ENCODE measurements at regions not wholly inside any gene's neighbourhood (a gene's known extent, or its start where the extent isn't known, plus 50 kb on each side); places are given as distances from the start of the nearest gene placed in this dataset.

DNA sequence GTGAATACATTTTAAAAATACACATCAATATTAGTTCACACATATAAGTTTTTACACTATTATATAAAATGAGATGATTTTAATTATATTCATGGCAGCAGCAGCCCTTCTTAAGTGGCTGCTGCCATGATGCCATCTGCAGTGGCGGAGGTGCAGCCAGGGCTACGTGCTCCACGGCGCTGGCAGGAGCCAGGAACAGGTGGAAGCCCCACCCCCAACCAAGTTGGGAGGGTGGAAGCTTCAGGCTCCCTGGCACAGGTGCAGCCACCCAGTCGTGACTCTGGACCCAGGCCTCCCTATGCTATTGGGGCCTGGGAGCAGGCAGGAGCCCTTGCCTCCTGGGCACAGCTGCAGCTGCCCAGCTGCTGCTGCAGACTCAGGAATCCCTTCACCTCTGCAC, 646.9 kb upstream of the PCDH9 start:
- Mint-ChIP-seq H3K36me3 (no peaks in the 10 kb centered on the region), H3K4me3 (no peak overlapping the region), H3K27ac (no peak overlapping the region), H3K9me3 (peaks cover 0 to 21% (median 8%) of the 10 kb centered on the region in 9 donors), H3K27me3 (no peaks in the 10 kb centered on the region), H3K4me1 (no peaks in the 10 kb centered on the region)
- no peak for ATAC-seq
- POLR2A ChIA-PET: no interaction called here
- no peak for DNase-seq

- Mint-ChIP-seq H3K4me1 (no peaks in the 10 kb centered on the region), H3K27me3 (no peaks in the 10 kb centered on the region), H3K9me3 (peaks cover 0 to 24% (median 6%) of the 10 kb centered on the region in 9 donors), H3K36me3 (no peaks in the 10 kb centered on the region), H3K4me3 (no peak overlapping the region), H3K27ac (no peak overlapping the region)
- DNase-seq (no peak), ATAC-seq (no peak)
- POLR2A ChIA-PET: no interaction called here
These were observed 637.1 kb upstream of the PCDH9 start for GRCh38 chr13:67867206-67867605.

DNA sequence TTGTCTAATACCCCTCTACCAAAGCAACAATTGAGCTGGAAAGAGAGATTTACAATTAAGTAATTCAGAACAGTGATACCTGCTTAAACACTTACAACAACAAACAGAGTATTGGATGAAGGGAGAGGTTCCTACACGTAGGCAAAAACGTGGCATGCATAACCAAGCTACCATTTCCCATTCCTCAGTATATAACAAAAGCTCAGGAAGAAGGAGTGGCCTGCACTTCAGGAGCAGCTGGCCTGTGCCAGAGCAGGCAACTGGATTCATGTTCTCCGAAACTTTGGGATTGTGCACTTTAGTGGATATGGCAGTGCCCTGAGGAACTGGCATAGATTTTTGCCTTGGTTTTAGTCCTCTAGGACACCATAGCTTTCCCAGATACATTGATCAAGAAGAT, 630.2 kb upstream of the PCDH9 start:
- no peak overlapping the region for H3K4me3 Mint-ChIP-seq
- ATAC-seq (no peak), DNase-seq (no peak)
- no peaks in the 10 kb centered on the region for H3K27me3 Mint-ChIP-seq
- no peaks in the 10 kb centered on the region for H3K4me1 Mint-ChIP-seq
- H3K36me3 Mint-ChIP-seq: no peaks in the 10 kb centered on the region
- POLR2A ChIA-PET: interaction anchor here (0.7 kb wide), 1 partner anchor 10 kb away, joined by 3 read pairs; no protein-coding TSS in a partner anchor
- H3K9me3 Mint-ChIP-seq: peaks cover 0 to 24% (median 11%) of the 10 kb centered on the region in 9 donors
- no peak overlapping the region for H3K27ac Mint-ChIP-seq

DNA sequence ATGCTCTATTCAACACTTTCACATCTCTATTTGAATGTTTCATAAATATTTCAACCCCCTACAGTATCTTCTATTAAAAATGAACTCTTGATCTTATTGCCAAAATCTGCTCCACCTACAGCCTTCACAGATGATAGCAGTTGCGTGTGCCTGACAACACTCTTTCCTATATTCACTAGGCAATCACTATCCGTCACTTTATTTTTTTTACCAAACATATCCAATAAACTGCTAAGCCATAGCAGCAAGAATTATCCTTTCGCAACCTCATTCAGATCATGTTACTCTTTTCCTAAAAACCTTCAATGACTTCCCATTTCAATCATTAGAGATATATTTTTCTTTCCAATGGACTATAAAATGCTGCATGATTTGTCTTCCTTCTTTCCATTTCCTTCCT, 629.8 kb upstream of the PCDH9 start:
- Mint-ChIP-seq H3K36me3 (no peaks in the 10 kb centered on the region), H3K27me3 (no peaks in the 10 kb centered on the region), H3K4me3 (no peak overlapping the region), H3K4me1 (no peaks in the 10 kb centered on the region), H3K9me3 (peaks cover 0 to 24% (median 10%) of the 10 kb centered on the region in 9 donors), H3K27ac (no peak overlapping the region)
- POLR2A ChIA-PET: interaction anchor here (0.7 kb wide), 1 partner anchor 10 kb away, joined by 3 read pairs; no protein-coding TSS in a partner anchor
- ATAC-seq (no peak), DNase-seq (no peak)

- no peaks in the 10 kb centered on the region for H3K36me3 Mint-ChIP-seq
- no peak overlapping the region for H3K4me3 Mint-ChIP-seq
- no peaks in the 10 kb centered on the region for H3K27me3 Mint-ChIP-seq
- H3K27ac Mint-ChIP-seq: no peak overlapping the region
- DNase-seq (no peak), ATAC-seq (no peak)
- H3K9me3 Mint-ChIP-seq: peaks cover 0 to 19% (median 12%) of the 10 kb centered on the region in 9 donors
- H3K4me1 Mint-ChIP-seq: no peaks in the 10 kb centered on the region
- POLR2A ChIA-PET: no interaction called here
These were observed 627.6 kb upstream of the PCDH9 start for GRCh38 chr13:67857581-67858310.

- ATAC-seq (no peak), DNase-seq (no peak)
- H3K4me3 Mint-ChIP-seq: no peak overlapping the region
- H3K27ac Mint-ChIP-seq: no peak overlapping the region
- POLR2A ChIA-PET: no interaction called here
- peaks cover under 1 to 17% (median 11%) of the 10 kb centered on the region in 9 donors for H3K9me3 Mint-ChIP-seq
- H3K4me1 Mint-ChIP-seq: no peaks in the 10 kb centered on the region
- H3K36me3 Mint-ChIP-seq: no peaks in the 10 kb centered on the region
- H3K27me3 Mint-ChIP-seq: no peaks in the 10 kb centered on the region
These were observed 626.8 kb upstream of the PCDH9 start for GRCh38 chr13:67856955-67857354.

GRCh38 chr13:67855741-67856238, 625.7 kb upstream of the PCDH9 start:
- Mint-ChIP-seq H3K4me1 (no peaks in the 10 kb centered on the region), H3K27me3 (no peaks in the 10 kb centered on the region), H3K36me3 (no peaks in the 10 kb centered on the region), H3K4me3 (no peak overlapping the region), H3K9me3 (peaks cover 4 to 22% (median 12%) of the 10 kb centered on the region in 9 donors), H3K27ac (no peak overlapping the region)
- POLR2A ChIA-PET: no interaction called here
- no peak for ATAC-seq
- DNase-seq: no peak

- POLR2A ChIA-PET: no interaction called here
- Mint-ChIP-seq H3K36me3 (no peaks in the 10 kb centered on the region), H3K27ac (no peak overlapping the region), H3K4me1 (no peaks in the 10 kb centered on the region), H3K27me3 (no peaks in the 10 kb centered on the region), H3K9me3 (peaks cover 4 to 22% (median 11%) of the 10 kb centered on the region in 9 donors), H3K4me3 (no peak overlapping the region)
- no peak for DNase-seq
- no peak for ATAC-seq
These were observed 624.9 kb upstream of the PCDH9 start for GRCh38 chr13:67854990-67855389.

DNA sequence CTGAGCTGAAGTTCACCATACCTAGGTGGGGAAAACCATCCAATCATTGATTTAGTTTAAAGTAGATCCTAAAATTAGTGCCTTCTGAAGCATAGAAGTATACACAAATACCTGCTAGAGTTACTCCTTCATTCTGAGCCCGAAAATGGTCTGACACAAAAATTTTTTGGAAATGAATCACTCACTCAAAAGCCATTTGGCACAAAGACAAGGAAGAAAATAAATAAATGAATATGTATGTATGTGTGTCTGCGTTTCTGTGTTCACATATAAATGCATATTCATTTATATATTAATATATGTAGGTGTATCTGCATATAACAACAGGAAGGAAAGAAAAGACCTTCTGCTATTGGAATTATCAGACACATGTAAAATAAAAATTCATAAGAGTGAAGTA, 614.4 kb upstream of the PCDH9 start:
- Mint-ChIP-seq H3K27ac (no peak overlapping the region), H3K36me3 (peaks cover 0 to 3% (median 0%) of the 10 kb centered on the region in 3 donors)
- POLR2A ChIA-PET: no interaction called here

GRCh38 chr13:67841071-67841470, 610.9 kb upstream of the PCDH9 start:
- no peak overlapping the region for H3K4me3 Mint-ChIP-seq
- ATAC-seq: no peak

More for the DNA sequence above, 614.4 kb upstream of the PCDH9 start:
- DNase-seq (no peak), ATAC-seq (no peak)
- Mint-ChIP-seq H3K27me3 (no peaks in the 10 kb centered on the region), H3K9me3 (peaks cover 4 to 21% (median 8%) of the 10 kb centered on the region in 9 donors), H3K4me3 (no peak overlapping the region), H3K4me1 (no peaks in the 10 kb centered on the region)

DNA sequence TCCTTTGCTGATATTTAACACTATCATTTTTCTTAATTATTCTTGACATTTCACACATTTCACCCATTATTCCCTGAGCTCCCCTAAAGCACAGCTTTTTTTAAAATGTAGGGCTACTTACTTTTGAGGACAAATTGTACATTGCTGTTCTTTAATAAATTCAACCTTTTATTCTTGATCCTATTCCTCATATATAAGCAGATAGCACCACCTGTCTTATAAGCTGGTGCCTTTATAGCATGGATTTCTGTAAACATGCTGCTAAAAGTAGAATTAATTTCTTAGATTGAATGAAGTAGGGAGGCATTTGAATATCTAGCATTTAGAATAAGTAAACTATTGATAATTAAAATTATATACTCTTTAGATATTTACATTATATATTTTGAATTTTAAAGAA, 603.4 kb upstream of the PCDH9 start:
- Mint-ChIP-seq H3K4me1 (no peaks in the 10 kb centered on the region), H3K9me3 (peaks cover 0 to 11% (median 2%) of the 10 kb centered on the region in 9 donors), H3K36me3 (no peaks in the 10 kb centered on the region), H3K4me3 (no peak overlapping the region), H3K27me3 (no peaks in the 10 kb centered on the region), H3K27ac (no peak overlapping the region)
- POLR2A ChIA-PET: no interaction called here
- no peak for ATAC-seq
- DNase-seq: no peak

More at GRCh38 chr13:67841071-67841470, 610.9 kb upstream of the PCDH9 start:
- POLR2A ChIA-PET: no interaction called here
- H3K4me1 Mint-ChIP-seq: no peaks in the 10 kb centered on the region
- H3K36me3 Mint-ChIP-seq: peaks cover 0 to 3% (median 0%) of the 10 kb centered on the region in 3 donors
- peaks cover 0 to 30% (median 8%) of the 10 kb centered on the region in 9 donors for H3K9me3 Mint-ChIP-seq
- no peaks in the 10 kb centered on the region for H3K27me3 Mint-ChIP-seq
- H3K27ac Mint-ChIP-seq: no peak overlapping the region
- no peak for DNase-seq

DNA sequence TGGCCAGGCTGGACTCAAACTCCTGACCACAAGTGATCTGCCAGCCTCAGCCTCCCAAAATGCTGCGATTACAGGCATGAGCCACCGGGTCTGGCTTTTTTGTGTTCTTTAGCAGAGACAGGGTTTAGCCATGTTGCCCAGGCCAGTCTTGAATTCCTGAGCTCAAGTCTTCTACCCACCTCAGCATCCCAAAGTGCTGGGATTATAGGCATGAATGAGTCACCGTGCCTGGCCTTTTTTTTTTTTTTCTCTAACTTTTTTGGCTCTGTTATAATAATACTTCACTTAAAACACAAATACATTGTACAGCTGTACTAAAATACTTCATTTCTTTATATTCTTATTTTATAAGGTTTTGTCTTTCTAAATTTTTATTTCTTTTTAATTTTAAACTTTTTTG, 599.5 kb upstream of the PCDH9 start:
- H3K27ac Mint-ChIP-seq: no peak overlapping the region
- DNase-seq (no peak), ATAC-seq (no peak)
- no peak overlapping the region for H3K4me3 Mint-ChIP-seq
- H3K36me3 Mint-ChIP-seq: no peaks in the 10 kb centered on the region
- POLR2A ChIA-PET: no interaction called here
- H3K9me3 Mint-ChIP-seq: peaks cover 0 to 27% (median 12%) of the 10 kb centered on the region in 9 donors
- H3K27me3 Mint-ChIP-seq: no peaks in the 10 kb centered on the region
- no peaks in the 10 kb centered on the region for H3K4me1 Mint-ChIP-seq

DNA sequence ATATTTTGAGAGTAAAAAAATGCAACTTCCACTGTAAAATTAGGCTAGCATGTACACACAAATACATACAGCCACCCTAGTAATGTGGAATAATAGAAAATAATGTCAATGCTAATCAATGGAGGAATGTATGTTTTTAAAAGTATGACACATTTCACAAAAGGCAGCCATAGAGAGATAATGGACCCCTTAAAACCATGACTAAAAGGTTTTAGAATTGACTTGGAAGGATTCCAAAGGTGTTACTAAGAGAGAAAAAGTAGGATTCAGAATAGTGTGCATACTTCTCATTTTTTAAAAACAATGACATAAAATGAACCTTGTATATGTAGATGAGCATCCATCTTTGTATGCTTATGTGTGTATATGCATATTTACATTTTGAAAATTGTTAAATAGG, 597.9 kb upstream of the PCDH9 start:
- Mint-ChIP-seq H3K4me1 (no peaks in the 10 kb centered on the region), H3K9me3 (peaks cover 0 to 27% (median 15%) of the 10 kb centered on the region in 9 donors), H3K4me3 (no peak overlapping the region), H3K27me3 (no peaks in the 10 kb centered on the region), H3K36me3 (no peaks in the 10 kb centered on the region), H3K27ac (no peak overlapping the region)
- DNase-seq (no peak), ATAC-seq (no peak)
- POLR2A ChIA-PET: no interaction called here

DNA sequence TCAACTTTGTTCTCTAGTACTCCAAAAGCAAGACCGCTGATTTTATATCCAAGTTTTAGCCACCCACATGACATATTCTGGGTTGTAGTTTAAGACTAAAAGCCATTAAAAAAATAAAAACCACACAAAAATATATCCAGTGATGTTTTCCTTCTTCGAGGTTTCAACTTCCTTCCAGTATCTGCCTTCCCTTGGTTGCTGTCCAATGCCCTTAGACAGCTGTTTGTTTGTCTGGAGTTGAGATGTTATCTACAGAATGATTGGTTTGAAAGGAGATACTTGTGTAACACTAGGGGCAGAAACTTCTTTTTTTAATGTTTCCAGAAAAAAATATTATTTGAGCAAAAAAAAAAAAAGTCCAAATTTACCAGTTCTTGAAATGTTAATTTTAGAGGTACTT, 591.5 kb upstream of the PCDH9 start:
- Mint-ChIP-seq H3K36me3 (no peaks in the 10 kb centered on the region), H3K4me1 (no peaks in the 10 kb centered on the region), H3K4me3 (no peak overlapping the region), H3K27me3 (no peaks in the 10 kb centered on the region), H3K9me3 (peaks cover 0 to 15% (median 2%) of the 10 kb centered on the region in 9 donors), H3K27ac (no peak overlapping the region)
- POLR2A ChIA-PET: no interaction called here
- ATAC-seq (no peak), DNase-seq (no peak)

Measured in naive thymus-derived CD8-positive, alpha-beta T cell (primary cell).